ENCODE measurements at regions not wholly inside any gene's neighbourhood (a gene's known extent, or its start where the extent isn't known, plus 50 kb on each side); places are given as distances from the start of the nearest gene placed in this dataset.

DNA sequence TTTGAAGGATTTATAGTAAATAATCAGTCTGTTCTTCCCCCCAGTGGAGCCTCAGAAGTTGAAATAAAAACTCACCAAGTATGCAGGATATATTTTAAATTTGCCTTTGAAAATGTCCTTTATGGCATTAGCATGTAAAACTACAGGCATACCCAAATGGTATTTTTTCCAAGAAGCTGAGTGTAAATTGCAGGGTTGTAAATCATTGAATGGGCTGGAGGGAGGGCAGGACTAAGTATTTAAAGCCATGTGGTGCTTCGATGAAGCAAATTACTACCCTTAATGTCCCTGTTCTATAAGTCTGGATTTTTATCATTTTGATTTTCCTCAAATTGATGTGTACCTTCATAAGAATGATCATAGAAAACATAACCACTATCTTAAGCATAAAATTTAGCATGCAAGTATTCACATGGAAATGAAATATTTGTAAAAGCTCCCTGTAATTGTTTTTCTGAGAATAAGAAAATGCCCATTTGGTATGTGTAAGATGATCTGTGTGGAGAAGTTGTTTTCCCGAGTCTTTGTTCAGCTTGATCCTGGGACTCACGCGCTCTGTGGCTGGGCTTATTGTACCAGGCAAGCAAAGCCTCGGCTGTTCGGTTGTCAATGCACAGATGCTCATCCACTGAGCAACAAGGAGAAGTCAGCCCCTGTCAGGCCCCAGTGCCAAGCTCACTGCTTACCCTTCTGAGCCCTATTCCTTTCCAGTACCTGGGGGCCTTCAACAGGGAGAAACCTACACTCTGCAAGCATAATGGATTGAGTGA lies 66.7 kb downstream of the CD164 start:
- DNase-seq (ENCODE audit: low read depth), result no peak

DNA sequence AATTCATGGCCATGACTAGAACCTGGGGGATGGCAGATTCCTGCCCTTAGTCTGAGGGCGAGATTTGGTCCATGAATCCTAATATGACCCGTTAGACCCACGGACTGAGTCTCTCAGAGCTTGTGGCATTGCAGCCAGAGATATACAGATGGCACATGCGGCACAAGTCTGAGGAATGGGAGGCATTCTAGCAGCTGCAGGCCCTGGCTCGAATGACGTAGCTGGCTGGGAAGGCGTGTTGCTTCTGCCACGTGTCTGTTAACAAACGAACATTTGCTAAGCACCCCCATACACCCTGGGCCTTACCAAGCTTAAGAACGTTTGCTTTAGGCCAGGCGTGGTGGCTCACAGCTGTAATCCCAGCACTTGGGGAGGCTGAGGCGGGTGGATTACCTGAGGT lies 68.0 kb downstream of the CD164 start:
- DNase-seq (ENCODE audit: low read depth), result no peak

DNA sequence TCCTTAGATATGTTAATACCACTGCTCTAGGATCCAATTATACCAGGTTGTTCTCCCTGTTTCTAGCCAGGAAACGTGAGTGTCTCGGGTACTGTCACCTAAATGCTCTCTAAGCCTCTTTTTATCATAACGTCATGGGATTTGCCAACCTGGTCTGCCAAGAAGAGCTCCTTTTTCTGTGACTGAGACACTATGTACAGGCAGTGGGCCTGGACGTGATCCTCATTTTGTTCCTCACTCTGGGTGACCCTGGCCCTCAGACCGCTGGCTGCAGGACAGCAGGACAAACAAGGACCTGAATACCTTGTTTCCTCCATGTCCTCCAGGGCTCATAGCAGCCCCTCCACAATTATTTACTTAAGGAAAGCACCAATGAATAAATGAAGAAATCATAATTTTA lies 69.1 kb downstream of the CD164 start:
- no peak for DNase-seq (ENCODE audit: low read depth)

DNA sequence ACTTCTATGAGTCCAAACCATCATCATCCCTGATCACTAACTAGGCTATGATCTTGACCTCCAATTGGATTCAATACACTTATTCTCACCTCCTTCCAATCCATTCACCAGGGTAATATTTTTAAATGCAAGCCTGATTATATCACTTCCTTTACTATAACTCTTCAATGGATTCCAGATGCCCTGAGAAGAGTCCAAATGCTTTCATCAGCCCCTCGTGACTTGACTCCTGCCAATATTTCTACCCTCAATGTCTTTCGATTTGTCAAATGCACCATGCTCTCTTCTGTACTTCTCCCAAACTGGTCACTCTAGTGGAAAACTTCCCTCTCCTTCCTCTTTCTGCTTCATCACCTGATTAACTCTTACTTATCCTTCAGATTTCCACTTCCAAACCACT lies 70.8 kb downstream of the CD164 start:
- DNase-seq (ENCODE audit: low read depth), result no peak

DNA sequence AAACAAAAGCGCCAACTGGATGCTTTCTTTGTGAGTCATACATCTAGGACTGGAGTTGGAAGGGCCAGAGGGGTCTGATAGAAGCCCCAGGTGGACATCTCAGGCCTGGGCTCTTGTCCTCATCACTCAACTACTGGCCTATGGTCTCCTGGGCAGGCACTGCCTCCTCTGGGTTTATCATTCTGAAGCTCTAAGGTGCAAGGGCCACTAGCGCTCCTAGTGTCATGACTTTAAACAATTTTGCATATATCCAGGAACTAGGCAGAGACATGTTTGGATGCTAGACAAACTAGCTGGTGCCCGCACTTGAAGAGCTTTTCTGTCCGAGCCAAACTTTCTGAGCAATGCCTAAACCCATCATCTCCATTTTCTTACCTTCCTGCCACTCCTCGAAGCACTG lies 72.3 kb downstream of the CD164 start:
- DNase-seq (ENCODE audit: low read depth), result no peak

DNA sequence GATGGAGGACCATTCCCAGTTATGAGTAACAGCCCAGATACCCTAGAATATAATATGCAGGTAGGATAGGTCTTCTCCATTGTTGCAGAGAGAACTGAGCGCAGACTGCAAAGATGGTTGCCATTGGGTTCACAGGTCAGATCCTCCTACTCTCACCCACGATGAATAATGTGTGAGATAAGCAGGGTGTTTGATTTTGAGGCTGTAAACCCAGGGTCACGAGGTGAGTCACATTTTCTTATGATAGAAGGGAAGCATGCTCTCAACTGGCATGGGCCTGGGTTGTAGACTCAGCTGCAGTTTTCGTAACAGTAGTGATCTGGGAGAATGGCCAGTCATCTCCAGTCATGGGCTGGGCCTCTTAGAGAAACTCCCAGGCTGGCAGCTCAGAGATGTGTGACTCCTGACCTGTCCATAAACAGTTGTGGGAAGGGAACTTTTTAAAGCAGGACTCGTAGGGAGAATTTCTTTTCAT lies 74.2 kb downstream of the CD164 start:
- DNase-seq (ENCODE audit: low read depth), result peak; percentile 32

DNA sequence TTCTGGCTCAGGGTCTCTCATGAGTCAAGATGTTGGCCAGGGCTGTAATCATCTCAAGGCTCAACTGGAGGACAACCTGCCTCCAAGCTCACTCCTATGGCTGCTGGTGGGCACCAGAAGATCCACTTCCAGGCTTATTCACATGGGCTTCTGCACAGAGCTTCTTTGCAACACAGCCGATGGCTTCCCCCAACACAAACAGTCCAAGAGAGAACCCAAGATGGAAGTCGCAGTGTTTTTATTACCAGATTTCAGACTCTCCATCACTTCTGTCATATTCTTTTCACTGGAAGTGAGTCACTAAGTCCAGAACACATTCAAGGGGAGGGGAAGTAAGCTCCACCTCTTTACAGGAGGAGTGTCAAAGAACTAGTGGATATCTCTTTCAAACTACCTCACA lies 75.5 kb downstream of the CD164 start:
- no peak for DNase-seq (ENCODE audit: low read depth)

DNA sequence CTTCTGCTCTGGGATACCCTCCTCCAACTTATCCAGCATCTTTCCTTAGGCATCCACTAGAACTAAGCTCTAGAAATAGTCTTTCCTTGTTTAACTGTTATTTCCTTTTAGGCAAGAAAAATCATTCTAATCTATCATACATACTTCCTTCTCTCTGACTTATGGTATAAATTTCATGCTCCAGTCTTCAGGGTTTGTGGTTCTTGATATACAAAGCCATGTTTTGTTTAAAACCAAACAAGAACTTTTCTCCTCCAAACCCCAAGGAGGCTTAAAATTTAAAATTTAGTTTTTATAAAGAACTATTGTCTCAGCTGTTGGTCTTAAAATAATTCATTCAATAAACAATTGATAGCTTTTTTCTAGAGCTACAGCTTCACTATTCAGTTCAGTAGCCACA lies 77.2 kb downstream of the CD164 start:
- DNase-seq (ENCODE audit: low read depth), result no peak

DNA sequence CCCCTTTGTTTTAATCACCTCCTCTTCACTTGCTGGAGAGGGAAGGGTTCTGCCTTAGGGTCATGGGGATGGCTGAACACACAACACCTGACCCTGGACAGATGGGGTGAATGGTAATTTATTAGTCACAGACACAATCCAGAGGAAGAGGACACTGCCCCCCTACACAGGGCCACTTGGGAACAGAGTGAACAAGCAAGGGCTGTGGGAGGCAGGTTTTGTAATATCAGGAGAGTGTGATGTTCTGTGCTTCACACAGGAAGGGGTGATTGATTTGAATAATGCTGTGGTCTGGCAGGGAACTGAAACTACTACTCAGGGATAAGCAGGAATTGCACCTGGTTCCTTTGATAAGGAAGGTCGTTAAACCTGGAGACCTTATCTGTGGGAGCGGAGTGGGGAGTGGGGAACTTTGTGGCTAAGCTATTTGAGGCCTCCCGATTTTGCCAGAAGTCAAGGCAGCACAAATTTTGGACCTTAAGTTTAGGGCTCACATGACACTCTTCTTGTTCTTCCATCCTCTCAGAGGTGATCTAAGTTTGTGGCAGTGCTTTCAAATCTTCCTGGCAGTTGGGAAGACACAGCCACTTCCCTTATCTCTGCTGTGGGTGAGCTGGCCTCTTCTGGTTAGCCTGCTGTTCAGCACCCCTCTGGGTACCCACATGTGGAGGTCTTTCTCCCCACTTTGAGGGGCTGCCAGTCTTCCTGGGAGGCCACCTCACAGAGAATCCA lies 77.8 kb downstream of the CD164 start:
- no peak for DNase-seq (ENCODE audit: low read depth)

DNA sequence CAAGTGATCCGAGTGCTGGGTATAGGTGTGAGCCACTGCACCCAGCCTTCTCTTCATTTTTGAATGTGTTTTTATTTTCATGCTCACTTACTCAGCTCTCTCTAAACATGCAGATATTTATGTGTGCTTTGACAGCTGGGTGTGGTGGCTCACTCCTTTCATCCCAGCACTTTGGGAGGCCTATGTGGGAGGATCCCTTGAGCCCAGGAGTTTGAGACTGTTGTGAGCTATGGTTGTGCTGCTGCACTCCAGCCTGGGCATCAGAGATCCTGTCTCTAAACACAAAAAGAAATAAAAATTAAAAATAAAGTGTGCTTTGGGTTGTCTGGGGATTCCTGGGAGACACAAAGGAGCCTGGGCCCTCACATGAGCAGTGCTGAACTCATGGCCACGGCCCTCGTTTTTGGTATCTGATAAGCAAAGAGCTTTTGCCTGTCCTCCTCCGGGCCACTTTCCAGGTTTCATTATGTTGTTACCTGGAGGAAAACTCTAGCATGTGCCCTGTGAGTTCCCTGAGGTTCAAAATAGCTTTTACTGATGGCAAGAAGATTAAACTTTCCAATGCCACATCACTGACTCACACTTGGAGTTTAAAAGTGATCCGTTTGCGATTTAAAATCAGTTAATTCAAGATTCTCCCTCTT lies 78.5 kb downstream of the CD164 start:
- no peak for DNase-seq (ENCODE audit: low read depth)

DNA sequence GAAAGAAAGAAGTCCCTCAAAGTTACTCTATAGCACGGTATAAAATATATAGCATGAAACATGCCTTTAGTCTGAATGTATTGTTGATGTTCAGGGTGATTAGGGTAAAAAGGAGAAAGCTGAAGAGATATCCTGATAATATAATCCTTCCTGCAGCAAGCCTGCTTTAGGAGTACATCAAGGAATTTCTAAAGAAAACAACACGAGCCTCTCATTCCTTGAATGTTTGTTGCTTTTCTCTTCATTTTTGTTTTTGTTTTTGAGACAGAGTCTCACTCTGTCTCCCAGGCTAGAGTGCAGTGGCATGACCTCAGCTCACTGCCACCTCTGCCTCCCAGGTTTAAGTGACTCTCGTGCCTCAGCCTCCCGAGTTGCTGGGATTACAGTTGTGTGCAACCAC lies 79.1 kb downstream of the CD164 start:
- no peak for DNase-seq (ENCODE audit: low read depth)

DNA sequence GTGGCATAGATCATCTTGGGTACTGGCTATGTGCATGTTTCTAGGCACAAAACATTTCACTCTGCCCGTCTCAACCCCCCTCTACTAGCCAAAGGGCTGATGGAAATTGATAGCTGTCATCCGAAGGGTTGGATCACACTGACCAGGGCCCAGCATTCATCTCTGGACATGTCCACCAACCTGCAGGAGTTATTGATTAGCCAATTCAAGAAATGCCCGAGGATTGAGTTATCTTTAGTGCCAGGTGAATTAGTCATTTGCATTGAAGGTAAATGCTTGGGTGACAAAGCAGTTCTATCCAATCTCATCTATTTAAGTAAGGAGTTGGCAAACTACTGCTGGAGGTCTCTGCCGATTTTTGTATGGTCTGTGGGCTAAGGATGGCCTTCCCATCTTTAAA lies 80.1 kb downstream of the CD164 start:
- no peak for DNase-seq (ENCODE audit: low read depth)

DNA sequence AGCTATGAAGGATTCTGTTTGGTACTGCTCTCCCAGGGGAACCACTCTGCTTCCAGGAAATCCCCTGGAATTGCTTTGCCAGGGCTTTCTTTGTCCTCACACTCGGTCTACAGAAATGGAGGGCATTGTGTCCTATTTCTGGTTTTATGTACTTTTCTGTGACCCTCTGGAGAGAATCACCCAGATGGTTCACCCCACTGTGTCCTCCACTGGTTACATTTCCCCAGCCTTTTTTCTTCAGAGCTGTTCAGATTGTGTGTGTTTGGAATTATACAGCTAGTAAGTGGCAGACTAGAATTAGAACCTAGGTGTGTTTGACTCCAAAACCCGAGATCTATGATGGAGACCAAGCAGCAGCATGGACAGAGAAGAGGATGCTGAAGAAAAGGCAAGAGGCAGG lies 80.8 kb downstream of the CD164 start:
- DNase-seq (ENCODE audit: low read depth), result no peak

DNA sequence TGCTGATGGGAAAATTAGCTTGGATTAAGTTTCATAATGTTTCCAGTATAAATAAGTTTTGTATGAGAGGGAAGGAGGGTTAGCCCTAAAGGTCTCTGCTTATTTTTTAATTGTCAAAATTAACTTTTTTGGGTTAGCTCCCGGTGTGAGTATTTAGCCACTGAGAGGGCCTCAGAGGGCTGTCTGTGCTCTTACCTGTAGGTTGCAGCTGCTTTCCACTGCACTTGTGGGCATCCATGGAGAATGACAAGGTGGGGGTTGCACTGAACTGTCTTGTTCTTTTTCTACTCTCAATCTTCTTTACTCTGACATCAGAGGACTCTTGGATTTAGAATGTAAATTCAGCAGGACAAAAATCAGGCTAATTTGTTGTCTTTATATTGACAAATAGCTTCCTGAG lies 81.4 kb downstream of the CD164 start:
- no peak for DNase-seq (ENCODE audit: low read depth)

DNA sequence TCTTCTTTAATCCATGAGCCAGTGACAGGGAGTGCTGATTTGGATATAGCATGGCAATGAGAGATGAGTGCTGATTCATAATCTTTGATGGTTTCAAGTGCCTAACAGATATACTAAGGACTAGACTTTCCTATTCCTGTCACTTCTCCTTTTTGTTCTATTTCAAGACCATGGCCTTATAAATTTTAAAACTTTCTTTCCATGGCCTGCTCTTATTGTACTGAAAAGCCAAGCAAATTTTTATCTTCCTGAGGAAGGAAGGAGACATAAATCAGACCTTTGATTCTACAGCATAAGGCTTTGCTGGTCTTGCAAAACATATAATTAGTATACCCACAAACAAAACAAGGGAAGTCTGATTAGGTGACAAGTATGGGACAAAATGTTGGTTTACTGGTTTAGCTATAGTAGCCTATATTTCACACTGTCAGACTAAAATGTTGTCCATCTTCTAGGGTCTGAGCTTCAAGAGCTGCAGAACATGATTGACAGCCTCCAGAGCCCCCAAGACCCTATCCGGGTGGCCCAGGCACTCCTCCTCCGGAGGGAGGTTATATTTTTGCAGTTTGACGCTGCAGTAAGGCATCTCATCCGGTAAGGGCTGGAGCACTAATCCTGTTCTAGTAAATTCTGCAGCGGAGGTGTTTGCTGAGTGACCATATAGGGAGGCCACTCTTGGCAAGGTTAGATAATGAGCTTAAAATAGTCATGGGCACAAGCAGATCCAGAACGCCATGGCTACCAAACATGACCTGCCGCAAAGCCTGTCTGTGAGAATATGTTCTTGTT lies 82.3 kb downstream of the CD164 start:
- no peak for DNase-seq (ENCODE audit: low read depth)

DNA sequence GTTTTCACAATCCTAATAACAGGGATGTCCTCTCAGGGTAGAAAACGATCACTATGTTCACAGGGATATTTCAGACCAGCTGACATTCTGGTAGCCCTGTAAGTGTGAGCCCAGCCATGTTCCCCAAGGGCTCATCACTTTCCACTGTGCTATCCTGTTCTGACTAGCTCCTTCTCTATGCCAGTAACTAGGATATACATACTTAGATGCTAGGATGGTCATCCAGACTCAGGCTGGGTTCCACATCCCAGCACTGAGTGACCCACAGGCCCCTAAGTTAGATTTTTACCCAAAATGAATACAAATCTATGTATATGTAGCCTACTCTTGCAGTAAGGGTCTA lies 83.0 kb downstream of the CD164 start:
- DNase-seq (ENCODE audit: low read depth), result no peak

DNA sequence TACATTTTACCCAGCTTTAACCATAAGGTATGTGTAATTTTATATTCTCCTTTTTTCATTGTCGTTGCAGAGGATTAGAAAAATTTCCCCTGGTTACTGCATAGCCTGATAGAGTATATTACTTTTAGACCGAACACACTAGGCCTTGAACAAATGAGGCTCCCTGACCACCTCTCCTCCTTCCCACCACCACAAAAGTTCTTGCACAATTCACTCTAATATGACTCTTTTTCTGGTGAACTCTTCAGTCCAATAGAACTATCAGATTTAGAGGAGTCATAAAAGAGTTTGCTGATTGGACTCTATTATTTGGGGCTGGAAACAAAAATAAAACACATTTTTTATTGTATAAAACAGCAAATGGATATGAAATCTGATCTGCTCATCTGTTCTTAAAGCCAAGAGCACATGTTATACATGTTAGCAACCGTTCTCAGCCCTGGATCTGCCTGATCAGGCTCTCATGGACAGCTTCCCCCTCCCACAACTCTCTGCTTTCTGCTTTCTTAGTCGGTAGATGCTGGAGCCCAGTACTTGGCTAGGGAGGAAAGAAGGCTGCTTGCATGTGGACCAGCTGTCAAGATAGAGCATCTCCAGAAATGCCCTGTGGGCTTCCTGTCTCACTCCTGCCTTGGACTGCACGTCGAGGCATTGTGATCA lies 83.5 kb downstream of the CD164 start:
- DNase-seq (ENCODE audit: low read depth), result no peak

DNA sequence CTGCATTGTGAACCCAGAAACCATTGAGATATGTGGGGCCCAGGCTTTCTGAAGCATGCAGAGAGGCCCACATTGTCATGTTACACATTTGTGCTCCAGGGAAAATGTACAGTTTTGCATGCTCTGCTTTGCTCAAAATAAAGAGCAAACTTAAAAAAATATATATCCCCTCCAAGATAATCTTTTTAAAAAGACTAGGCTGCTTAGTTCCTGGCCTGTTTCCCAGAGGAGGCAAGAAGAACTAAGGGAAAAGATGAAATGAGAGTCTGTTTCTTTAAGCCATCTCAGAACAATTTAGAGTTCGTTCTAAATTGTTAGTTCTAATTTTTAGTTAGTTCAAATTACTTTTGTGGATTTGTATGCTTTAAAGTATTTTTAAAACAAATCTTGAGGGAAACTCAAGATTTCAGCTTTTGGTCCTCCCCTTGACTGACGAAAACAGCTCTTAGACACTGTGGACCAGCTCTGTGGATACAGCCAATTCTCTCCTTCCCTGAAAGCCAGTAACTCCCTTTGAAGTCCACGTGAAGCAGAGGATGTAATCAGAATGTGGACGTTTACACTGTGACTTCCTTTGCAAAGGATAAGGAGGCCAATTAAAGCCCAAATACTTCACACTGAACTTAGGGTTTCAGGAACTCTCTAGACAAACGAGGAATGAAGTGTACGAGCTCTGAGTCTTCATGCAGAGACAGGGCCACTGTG lies 84.7 kb downstream of the CD164 start:
- no peak for DNase-seq (ENCODE audit: low read depth)

DNA sequence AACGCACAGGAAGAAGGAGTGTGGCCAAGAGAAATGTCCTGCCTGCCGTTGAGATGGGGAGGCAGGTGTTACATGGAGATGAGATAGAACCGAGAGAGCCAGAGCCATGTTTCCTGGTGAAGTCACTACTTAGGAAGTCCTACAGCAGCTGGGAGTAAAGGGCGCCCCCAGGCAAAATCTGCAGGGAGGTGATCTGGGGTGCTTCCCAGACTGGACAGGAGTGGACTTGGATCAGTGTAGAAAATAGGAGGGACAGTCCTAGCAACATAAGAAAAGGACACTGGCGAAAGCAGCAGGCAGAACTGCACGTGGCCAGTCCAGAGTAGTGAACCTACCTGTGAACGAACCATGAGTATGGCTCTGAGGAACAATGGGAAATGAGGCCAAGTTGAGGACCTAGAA lies 85.3 kb downstream of the CD164 start:
- DNase-seq (ENCODE audit: low read depth), result no peak

DNA sequence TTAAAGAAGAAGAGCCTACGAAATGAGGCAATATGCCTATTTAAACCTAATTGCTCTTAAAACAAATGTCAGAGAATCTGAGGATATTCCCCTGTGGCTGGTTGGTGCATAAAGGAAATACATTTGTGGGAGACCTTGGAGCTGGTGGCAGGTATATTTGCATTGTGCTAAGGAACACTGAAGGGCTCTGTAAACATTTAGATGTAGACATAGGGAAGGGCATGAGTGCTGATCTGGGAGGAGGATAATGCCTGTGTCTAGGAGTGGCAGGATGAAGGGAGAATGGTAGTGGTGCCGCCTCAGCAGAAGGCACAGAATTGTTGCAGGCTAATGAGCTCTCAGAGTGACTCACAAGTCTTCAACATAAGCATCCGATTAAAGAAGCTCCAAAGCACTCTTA lies 85.8 kb downstream of the CD164 start:
- no peak for DNase-seq (ENCODE audit: low read depth)

DNA sequence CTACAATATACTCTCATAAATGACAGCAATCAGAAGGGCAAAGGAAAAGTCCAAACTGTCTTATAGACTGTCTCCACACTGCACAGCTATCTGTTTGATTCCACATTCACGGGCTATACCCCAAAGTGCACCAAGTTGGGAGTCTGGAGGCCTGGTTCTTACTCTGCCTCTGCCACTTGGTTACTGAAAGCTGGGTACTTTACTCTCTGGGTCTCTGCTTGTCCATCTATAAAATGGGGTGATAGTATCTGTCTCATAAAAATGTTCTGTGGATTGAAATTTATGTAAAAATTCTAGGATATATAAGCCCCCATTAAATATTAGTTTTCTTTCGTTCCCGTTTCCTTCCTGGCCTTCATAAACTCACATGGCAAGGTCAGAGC lies 86.5 kb downstream of the CD164 start:
- no peak for DNase-seq (ENCODE audit: low read depth)

All from EH (cell line).